ENCODE measurements at regions not wholly inside any gene's neighbourhood (a gene's known extent, or its start where the extent isn't known, plus 50 kb on each side); places are given as distances from the start of the nearest gene placed in this dataset.
"Not testable (repeated sequence)": the region's sequence is repeated elsewhere in the genome, so short reads cannot be mapped to it uniquely, and the experiment has no call there.

GRCh38 chr5:39622281-39622680, 197.5 kb upstream of the DAB2 start:
- H3K4me3 ChIP-seq (ENCODE audit: low read depth, low read length): no peak overlapping the region
- TF ChIP-seq CTCF (conservative IDR thresholded peaks at IDR 0.05; ENCODE audit: low read depth, low read length): no peak
- no peak for DNase-seq (ENCODE audit: low read depth)

GRCh38 chr5:39619168-39619818, 194.5 kb upstream of the DAB2 start:
- DNase-seq (ENCODE audit: low read depth): peak; percentile 27
- no peak overlapping the region for H3K4me3 ChIP-seq (ENCODE audit: low read depth, low read length)
- no peak for TF ChIP-seq CTCF (conservative IDR thresholded peaks at IDR 0.05; ENCODE audit: low read depth, low read length)

GRCh38 chr5:39618391-39618790, 193.6 kb upstream of the DAB2 start:
- no peak for DNase-seq (ENCODE audit: low read depth)
- H3K4me3 ChIP-seq (ENCODE audit: low read depth, low read length): no peak overlapping the region
- TF ChIP-seq CTCF (conservative IDR thresholded peaks at IDR 0.05; ENCODE audit: low read depth, low read length): no peak

- H3K4me3 ChIP-seq (ENCODE audit: low read depth, low read length): no peak overlapping the region
- DNase-seq (ENCODE audit: low read depth): no peak
- TF ChIP-seq CTCF (conservative IDR thresholded peaks at IDR 0.05; ENCODE audit: low read depth, low read length): no peak
Measured at GRCh38 chr5:39616131-39616530, 191.4 kb upstream of the DAB2 start.

GRCh38 chr5:39611076-39611475, 186.3 kb upstream of the DAB2 start:
- DNase-seq (ENCODE audit: low read depth); H3K4me3 ChIP-seq (ENCODE audit: low read depth, low read length): not testable (repeated sequence)

GRCh38 chr5:39608024-39608423, 183.2 kb upstream of the DAB2 start:
- no peak for TF ChIP-seq CTCF (conservative IDR thresholded peaks at IDR 0.05; ENCODE audit: low read depth, low read length)
- DNase-seq (ENCODE audit: low read depth): no peak

GRCh38 chr5:39606591-39606990, 181.8 kb upstream of the DAB2 start:
- no peak for DNase-seq (ENCODE audit: low read depth)
- no peak for TF ChIP-seq CTCF (conservative IDR thresholded peaks at IDR 0.05; ENCODE audit: low read depth, low read length)
- H3K4me3 ChIP-seq (ENCODE audit: low read depth, low read length): no peak overlapping the region

More at GRCh38 chr5:39608024-39608423, 183.2 kb upstream of the DAB2 start:
- H3K4me3 ChIP-seq (ENCODE audit: low read depth, low read length): no peak overlapping the region

Data from choroid plexus epithelial cell (primary cell).